ENCODE measurements at regions not wholly inside any gene's neighbourhood (a gene's known extent, or its start where the extent isn't known, plus 50 kb on each side); places are given as distances from the start of the nearest gene placed in this dataset.
"Not testable (repeated sequence)": the region's sequence is repeated elsewhere in the genome, so short reads cannot be mapped to it uniquely, and the experiment has no call there.

DNA sequence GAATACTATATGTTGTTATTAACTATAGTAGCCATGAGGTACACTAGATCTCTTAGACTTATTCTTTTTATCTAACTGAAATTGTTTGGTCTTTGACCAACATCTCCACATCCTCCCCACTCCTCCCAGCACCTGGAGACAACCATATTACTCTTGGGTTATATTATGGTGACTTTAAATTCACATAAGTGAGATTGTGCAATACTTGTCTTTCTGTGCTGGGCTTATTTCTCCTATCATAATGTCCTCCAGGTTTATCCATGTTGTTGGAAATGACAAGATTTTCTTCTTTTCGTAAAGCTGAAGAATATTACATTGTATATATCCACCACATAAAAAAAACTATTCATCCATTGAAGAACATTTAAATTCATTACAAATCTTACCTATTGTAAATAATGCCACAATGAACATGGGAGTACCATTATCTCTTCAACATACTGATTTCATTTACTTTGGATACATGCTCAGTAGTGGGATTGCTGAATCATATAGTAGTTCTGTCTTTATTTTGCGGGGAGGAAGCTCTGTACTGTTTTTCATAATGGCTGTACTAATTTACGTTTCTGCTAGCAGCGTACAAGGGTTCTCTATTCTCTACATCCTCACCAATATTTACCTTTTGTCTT, 159.2 kb upstream of the SCN7A start:
- H3K27ac ChIP-seq, result no peak overlapping the region
- no peak for DNase-seq (ENCODE audit: low spot score)
- ChIA-PET POLR2A (ENCODE audit: low non-redundant PET) (no interaction called here), CTCF (no interaction called here)
- TF ChIP-seq, protein P1, sequence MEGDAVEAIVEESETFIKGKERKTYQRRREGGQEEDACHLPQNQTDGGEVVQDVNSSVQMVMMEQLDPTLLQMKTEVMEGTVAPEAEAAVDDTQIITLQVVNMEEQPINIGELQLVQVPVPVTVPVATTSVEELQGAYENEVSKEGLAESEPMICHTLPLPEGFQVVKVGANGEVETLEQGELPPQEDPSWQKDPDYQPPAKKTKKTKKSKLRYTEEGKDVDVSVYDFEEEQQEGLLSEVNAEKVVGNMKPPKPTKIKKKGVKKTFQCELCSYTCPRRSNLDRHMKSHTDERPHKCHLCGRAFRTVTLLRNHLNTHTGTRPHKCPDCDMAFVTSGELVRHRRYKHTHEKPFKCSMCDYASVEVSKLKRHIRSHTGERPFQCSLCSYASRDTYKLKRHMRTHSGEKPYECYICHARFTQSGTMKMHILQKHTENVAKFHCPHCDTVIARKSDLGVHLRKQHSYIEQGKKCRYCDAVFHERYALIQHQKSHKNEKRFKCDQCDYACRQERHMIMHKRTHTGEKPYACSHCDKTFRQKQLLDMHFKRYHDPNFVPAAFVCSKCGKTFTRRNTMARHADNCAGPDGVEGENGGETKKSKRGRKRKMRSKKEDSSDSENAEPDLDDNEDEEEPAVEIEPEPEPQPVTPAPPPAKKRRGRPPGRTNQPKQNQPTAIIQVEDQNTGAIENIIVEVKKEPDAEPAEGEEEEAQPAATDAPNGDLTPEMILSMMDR (conservative IDR thresholded peaks at IDR 0.05; ENCODE audit: low read depth), result no peak

DNA sequence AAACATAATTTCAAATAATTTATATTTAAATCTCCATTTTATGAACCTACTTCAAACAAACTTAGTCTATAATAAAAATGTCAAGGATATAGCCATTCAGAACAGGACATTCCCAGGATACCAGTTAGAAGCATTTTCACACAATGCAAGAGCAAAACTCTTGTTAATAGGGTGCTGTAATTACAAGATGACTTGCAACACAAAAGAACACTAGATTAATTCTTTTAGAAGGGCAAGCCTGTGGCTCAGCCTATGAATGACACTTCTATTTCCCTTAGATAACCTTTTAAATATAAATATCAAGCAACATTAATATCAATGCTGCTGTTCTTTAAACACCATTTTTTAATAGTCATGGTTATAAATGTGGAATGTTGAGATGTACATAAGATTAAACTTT, 157.9 kb upstream of the SCN7A start:
- TF ChIP-seq, protein P1 (conservative IDR thresholded peaks at IDR 0.05; ENCODE audit: low read depth), result no peak

DNA sequence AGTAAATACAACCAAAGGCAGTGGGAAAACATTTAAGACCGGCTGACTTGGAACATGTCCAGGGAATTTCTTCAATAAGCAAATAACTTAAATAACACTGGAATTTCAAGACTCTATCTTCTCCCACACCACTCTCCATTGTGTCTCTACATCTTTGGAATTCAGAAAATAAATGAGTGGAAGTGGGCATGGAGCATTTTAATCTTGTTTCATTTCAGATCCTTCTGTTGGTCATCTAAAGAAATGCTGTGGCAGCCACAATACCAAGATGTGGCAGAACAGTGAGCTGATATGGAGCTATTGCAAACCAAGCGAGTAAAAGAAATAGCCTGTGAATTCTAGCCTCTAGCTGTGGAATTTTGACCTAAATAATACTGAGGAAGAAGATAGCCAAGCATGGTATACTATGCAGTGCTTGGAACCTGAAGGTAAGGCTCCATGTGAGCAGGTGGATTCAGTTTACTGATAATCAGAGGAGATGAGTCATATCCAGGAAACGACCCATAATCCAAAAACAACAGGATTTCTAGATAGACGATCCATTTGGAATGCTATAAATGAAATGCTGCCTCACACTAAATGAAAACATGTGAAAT, 157.1 kb upstream of the SCN7A start:
- no peak for DNase-seq (ENCODE audit: low spot score)
- CTCF ChIA-PET, result interaction anchor here (0.5 to 0.6 kb wide), 2 partner anchors 41 to 282 kb away, joined by 3 read pairs; no protein-coding TSS in a partner anchor
- POLR2A ChIA-PET (ENCODE audit: low non-redundant PET), result no interaction called here
- no peak overlapping the region for H3K27ac ChIP-seq
- TF ChIP-seq, protein P1 (conservative IDR thresholded peaks at IDR 0.05; ENCODE audit: low read depth), result no peak

More for the DNA sequence above, 157.9 kb upstream of the SCN7A start:
- ChIA-PET POLR2A (ENCODE audit: low non-redundant PET) (no interaction called here), CTCF (no interaction called here)
- no peak overlapping the region for H3K27ac ChIP-seq
- no peak for DNase-seq (ENCODE audit: low spot score)

DNA sequence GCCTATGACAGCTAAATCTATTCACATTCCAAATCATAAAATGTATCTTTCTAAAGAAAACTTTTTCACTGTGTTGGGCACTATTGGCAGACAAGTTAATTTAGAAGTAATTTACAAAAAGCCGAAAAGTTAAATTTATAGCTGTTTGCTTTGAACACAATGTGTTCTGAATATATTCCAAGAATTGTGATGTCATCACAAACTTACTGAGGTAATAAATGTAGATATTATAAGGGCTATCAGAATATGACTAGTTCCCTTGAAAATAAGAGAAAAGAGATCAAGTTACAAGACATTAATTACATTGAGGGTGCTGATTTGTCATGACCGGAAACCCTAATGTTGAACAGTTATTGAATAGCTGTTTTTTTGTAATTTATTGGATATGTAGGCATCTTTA, 153.9 kb upstream of the SCN7A start:
- no peak overlapping the region for H3K27ac ChIP-seq
- TF ChIP-seq, protein P1 (conservative IDR thresholded peaks at IDR 0.05; ENCODE audit: low read depth), result no peak
- ChIA-PET POLR2A (ENCODE audit: low non-redundant PET) (no interaction called here), CTCF (no interaction called here)
- DNase-seq (ENCODE audit: low spot score), result no peak

DNA sequence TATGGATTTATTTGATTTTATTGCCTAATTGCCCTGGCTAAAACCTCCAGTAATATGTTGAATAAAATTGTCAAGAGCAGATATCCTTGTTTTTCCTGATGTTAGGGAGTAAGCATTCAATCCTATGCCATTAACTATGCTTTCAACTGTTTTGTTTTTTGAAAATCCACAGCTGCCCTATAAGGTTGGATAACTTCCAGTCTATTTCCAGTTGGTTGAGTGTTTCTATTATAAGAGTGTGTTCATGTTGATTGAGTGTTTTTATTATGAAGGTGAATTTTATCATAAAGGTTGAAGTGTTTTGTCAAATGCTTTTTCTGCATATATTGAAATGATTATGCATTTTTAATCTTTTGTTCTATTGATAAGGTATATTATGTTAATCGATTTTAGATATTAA, 149.9 kb upstream of the SCN7A start:
- no peak for DNase-seq (ENCODE audit: low spot score)
- TF ChIP-seq, protein P1 (conservative IDR thresholded peaks at IDR 0.05; ENCODE audit: low read depth), result no peak
- POLR2A ChIA-PET (ENCODE audit: low non-redundant PET), result no interaction called here
- H3K27ac ChIP-seq, result no peak overlapping the region
- CTCF ChIA-PET, result no interaction called here

DNA sequence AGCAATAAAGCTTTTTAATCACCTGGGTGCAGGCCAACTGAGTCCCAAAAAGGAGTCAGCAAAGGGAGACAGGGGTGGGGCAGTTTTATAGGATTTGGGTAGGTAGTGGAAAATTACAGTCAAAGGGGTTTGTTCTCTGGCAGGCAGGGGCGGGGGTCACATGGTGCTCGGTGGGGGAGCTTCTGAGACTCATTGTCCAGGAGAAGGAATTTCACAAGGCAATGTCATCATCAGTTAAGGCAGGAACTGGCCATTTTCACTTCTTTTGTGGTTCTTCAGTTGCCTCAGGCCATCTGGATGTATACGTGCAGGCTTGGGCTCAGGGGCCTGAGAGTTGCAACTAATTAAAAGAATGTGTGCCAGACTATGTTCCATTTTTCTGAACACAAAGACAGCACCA, 147.5 kb upstream of the SCN7A start:
- H3K27ac ChIP-seq; DNase-seq (ENCODE audit: low spot score); POLR2A ChIA-PET (ENCODE audit: low non-redundant PET): not testable (repeated sequence)
- CTCF ChIA-PET, result interaction anchor here (0.6 kb wide), 1 partner anchor 24 kb away, joined by 3 read pairs; no protein-coding TSS in a partner anchor

DNA sequence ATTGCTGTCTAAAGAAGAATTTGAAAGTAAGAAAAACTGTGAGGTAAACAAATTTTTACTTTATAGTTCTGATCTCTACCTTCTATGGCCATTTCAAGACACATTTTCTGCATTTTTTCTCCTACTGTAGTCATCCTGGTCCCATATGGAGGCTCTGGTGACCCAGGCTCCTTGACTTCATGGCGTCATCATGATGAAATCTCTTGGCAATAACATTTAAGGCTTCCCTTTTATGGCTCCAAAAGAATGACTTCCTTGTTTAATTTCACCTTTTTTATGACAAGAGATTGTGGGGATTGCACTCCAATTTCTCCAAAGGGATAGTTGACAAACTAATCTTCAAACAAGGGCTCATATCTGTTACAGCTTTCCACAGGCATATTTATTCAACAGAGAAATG, 143.0 kb upstream of the SCN7A start:
- ChIA-PET POLR2A (ENCODE audit: low non-redundant PET) (no interaction called here), CTCF (interaction anchor here (0.7 kb wide), 1 partner anchor 270 kb away, joined by 4 read pairs; no protein-coding TSS in a partner anchor)
- H3K27ac ChIP-seq, result no peak overlapping the region
- DNase-seq (ENCODE audit: low spot score), result no peak
- TF ChIP-seq, protein P1 (conservative IDR thresholded peaks at IDR 0.05; ENCODE audit: low read depth), result no peak

Measured in RWPE1 (cell line).